SK-N-SH treated with all-trans-retinoic acid at 6 μM for 48 hours (cell line): ENCODE measurements at regions not wholly inside any gene's neighbourhood (a gene's known extent, or its start where the extent isn't known, plus 50 kb on each side); places are given as distances from the start of the nearest gene placed in this dataset.

Experiments used
- ATAC-seq: fragments of 200-7000 bp; cut with Tn5 transposase; 3 replicates; pipeline ENCODE4 v1.9.1; 2020; ENCODE audit warnings: mild to moderate bottlenecking, moderate library complexity
- ARNTL ChIP-seq: fragments of 450-650 bp; formaldehyde crosslinking; IDR thresholded peaks from 2 replicates; pipeline ENCODE4 v1.5.0; 2020; ENCODE audit warnings: low read depth, mild to moderate bottlenecking, moderate library complexity, borderline replicate concordance
- CREB5 ChIP-seq: fragments of 250-450 bp; sonication (Bioruptor Pico); IDR thresholded peaks from 2 replicates; pipeline ENCODE4 v1.5.1; 2020; ENCODE audit warnings: low read depth, mild to moderate bottlenecking, moderate library complexity
- ESRRG ChIP-seq: fragments of 250-450 bp; sonication (Bioruptor Pico); IDR thresholded peaks from 2 replicates; pipeline ENCODE4 v1.6.1; 2021; ENCODE audit warnings: mild to moderate bottlenecking
- GLIS3 ChIP-seq: fragments of 250-450 bp; sonication (Bioruptor Pico); IDR thresholded peaks from 2 replicates; pipeline ENCODE4 v1.5.0; 2020; ENCODE audit warnings: mild to moderate bottlenecking, moderate library complexity
- ISL1 ChIP-seq: fragments of 250-450 bp; sonication (Bioruptor Pico); IDR thresholded peaks from 2 replicates; pipeline ENCODE4 v2.1.2; 2022; ENCODE audit warnings: mild to moderate bottlenecking, moderate library complexity
- OSR1 ChIP-seq: fragments of 250-450 bp; sonication (Bioruptor Pico); IDR thresholded peaks from 2 replicates; pipeline ENCODE4 v1.8.0; 2022; ENCODE audit warnings: moderate library complexity, mild to moderate bottlenecking, inconsistent platforms
- PPARA ChIP-seq: fragments of 250-450 bp; sonication (Bioruptor Pico); IDR thresholded peaks from 2 replicates; pipeline ENCODE4 v1.5.0; 2020; ENCODE audit warnings: mild to moderate bottlenecking, borderline replicate concordance
- RARB ChIP-seq: fragments of 250-450 bp; sonication (Bioruptor Pico); IDR thresholded peaks from 2 replicates; pipeline ENCODE4 v1.8.0; 2021; ENCODE audit warnings: mild to moderate bottlenecking, moderate library complexity
- SNAI2 ChIP-seq: fragments of 250-450 bp; sonication (Bioruptor Pico); IDR thresholded peaks from 2 replicates; pipeline ENCODE4 v1.5.0; 2020; ENCODE audit warnings: mild to moderate bottlenecking, moderate library complexity
- TCF4 ChIP-seq: fragments of 250-450 bp; sonication (Bioruptor Pico); IDR thresholded peaks from 2 replicates; pipeline ENCODE4 v1.8.0; 2021; ENCODE audit warnings: mild to moderate bottlenecking, moderate library complexity, borderline replicate concordance
- TOX ChIP-seq: fragments of 250-450 bp; sonication (Bioruptor Pico); IDR thresholded peaks from 2 replicates; pipeline ENCODE4 v1.8.0; 2021; ENCODE audit warnings: mild to moderate bottlenecking, moderate library complexity, borderline replicate concordance
- TSHZ2 ChIP-seq: fragments of 250-450 bp; sonication (Bioruptor Pico); IDR thresholded peaks from 2 replicates; pipeline ENCODE4 v1.5.0; 2020; ENCODE audit warnings: mild to moderate bottlenecking, moderate library complexity
- ZC3H10 ChIP-seq: fragments of 250-450 bp; sonication (Bioruptor Pico); IDR thresholded peaks from 2 replicates; pipeline ENCODE4 v1.5.1; 2021; ENCODE audit warnings: mild to moderate bottlenecking, moderate library complexity
- ZFP3 ChIP-seq: fragments of 250-450 bp; sonication (Bioruptor Pico); IDR thresholded peaks from 2 replicates; pipeline ENCODE4 v1.5.0; 2020; ENCODE audit warnings: mild to moderate bottlenecking, moderate library complexity
- ZFP30 ChIP-seq: fragments of 450-650 bp; formaldehyde crosslinking; IDR thresholded peaks from 2 replicates; pipeline ENCODE4 v1.5.0; 2022; ENCODE audit warnings: mild to moderate bottlenecking, moderate library complexity
- ZNF565 ChIP-seq: fragments of 450-650 bp; formaldehyde crosslinking; conservative IDR thresholded peaks from 2 replicates; pipeline ENCODE4 v1.5.0; 2020; ENCODE audit warnings: low read depth, mild to moderate bottlenecking, moderate library complexity
- ZNF70 ChIP-seq: fragments of 450-650 bp; formaldehyde crosslinking; IDR thresholded peaks from 2 replicates; pipeline ENCODE4 v1.5.0; 2020; ENCODE audit warnings: mild to moderate bottlenecking, moderate library complexity
- ZNF8 ChIP-seq: fragments of 450-650 bp; formaldehyde crosslinking; IDR thresholded peaks from 2 replicates; pipeline ENCODE4 v1.5.0; 2020; ENCODE audit warnings: mild to moderate bottlenecking, moderate library complexity
- TF ChIP-seq, protein P1 (sequence below): fragments of 250-450 bp; sonication (Bioruptor Pico); IDR thresholded peaks from 2 replicates; pipeline ENCODE4 v1.5.1; 2021; ENCODE audit warnings: mild to moderate bottlenecking, moderate library complexity
- TF ChIP-seq, protein P2 (sequence below): fragments of 250-450 bp; sonication (Bioruptor Pico); IDR thresholded peaks from 2 replicates; pipeline ENCODE4 v1.8.0; 2020; ENCODE audit warnings: mild to moderate bottlenecking, moderate library complexity, borderline replicate concordance

- TF ChIP-seq ZFP3 (CRISPR knock-in tag) (no peak), CREB5 (CRISPR knock-in tag) (no peak), OSR1 (no peak)
- no peak for ATAC-seq
Measured at GRCh38 chrX:40310016-40310415, 212.3 kb upstream of the BCOR start.

DNA sequence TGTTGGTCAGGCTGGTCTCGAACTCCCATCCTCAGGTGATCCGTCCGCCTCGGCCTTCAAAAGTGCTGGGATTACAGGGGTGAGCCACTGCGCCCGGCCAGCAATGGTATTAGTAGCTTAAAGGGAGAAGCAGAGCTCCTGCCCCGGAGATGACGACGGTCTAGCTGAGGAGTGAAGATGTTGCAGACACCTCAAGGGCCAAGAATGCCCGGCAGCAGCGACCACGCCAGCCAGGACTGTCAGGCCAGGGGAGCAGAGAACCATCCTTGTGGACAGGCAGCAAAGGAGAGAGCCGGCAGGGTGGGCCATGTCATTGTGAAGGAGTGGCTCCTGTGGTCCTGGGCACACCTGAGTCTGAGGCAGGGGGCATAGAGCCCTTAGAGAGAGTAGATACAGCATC is 210.1 kb upstream of the BCOR start:
- no peak for ATAC-seq
- TF ChIP-seq SNAI2 (no peak), TSHZ2 (CRISPR knock-in tag) (no peak), ZNF70 (CRISPR knock-in tag) (no peak), ZNF565 (CRISPR knock-in tag) (no peak), GLIS3 (CRISPR knock-in tag) (no peak), ISL1 (CRISPR knock-in tag) (no peak)

DNA sequence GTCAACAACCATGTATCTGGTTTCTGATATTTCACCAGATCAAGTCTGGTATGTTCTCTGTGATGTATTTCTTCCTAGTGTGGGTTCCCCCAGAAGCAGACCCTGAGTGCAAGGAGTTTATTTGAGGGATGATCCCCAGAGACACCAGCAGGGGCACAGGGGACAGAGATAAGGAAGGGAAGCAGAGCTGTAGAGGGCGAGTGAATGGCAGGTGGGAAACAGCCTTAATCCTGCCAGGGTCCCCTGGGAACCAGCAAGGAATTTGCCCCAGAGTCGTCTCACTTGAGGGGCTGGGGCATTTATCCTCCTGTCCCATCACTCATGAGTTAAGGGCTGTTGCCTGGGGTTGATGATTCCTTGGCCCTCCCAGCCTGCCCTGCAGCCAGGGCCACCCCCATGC is 206.4 kb upstream of the BCOR start:
- ATAC-seq, result no peak
- TF ChIP-seq OSR1 (no peak), ZFP30 (CRISPR knock-in tag) (no peak), ZC3H10 (CRISPR knock-in tag) (no peak), RARB (CRISPR knock-in tag) (no peak), TOX (CRISPR knock-in tag) (no peak), SNAI2 (no peak), ZFP3 (CRISPR knock-in tag) (no peak), GLIS3 (CRISPR knock-in tag) (no peak), ISL1 (CRISPR knock-in tag) (no peak), PPARA (no peak), ARNTL (CRISPR knock-in tag) (no peak), CREB5 (CRISPR knock-in tag) (no peak), TCF4 (no peak)
- TF ChIP-seq, protein P1, sequence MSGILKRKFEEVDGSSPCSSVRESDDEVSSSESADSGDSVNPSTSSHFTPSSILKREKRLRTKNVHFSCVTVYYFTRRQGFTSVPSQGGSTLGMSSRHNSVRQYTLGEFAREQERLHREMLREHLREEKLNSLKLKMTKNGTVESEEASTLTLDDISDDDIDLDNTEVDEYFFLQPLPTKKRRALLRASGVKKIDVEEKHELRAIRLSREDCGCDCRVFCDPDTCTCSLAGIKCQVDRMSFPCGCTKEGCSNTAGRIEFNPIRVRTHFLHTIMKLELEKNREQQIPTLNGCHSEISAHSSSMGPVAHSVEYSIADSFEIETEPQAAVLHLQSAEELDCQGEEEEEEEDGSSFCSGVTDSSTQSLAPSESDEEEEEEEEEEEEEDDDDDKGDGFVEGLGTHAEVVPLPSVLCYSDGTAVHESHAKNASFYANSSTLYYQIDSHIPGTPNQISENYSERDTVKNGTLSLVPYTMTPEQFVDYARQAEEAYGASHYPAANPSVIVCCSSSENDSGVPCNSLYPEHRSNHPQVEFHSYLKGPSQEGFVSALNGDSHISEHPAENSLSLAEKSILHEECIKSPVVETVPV, result no peak
- TF ChIP-seq, protein P2, sequence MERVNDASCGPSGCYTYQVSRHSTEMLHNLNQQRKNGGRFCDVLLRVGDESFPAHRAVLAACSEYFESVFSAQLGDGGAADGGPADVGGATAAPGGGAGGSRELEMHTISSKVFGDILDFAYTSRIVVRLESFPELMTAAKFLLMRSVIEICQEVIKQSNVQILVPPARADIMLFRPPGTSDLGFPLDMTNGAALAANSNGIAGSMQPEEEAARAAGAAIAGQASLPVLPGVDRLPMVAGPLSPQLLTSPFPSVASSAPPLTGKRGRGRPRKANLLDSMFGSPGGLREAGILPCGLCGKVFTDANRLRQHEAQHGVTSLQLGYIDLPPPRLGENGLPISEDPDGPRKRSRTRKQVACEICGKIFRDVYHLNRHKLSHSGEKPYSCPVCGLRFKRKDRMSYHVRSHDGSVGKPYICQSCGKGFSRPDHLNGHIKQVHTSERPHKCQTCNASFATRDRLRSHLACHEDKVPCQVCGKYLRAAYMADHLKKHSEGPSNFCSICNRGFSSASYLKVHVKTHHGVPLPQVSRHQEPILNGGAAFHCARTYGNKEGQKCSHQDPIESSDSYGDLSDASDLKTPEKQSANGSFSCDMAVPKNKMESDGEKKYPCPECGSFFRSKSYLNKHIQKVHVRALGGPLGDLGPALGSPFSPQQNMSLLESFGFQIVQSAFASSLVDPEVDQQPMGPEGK (CRISPR knock-in tag), result no peak
- TF ChIP-seq, all 23 proteins: peak for 0

DNA sequence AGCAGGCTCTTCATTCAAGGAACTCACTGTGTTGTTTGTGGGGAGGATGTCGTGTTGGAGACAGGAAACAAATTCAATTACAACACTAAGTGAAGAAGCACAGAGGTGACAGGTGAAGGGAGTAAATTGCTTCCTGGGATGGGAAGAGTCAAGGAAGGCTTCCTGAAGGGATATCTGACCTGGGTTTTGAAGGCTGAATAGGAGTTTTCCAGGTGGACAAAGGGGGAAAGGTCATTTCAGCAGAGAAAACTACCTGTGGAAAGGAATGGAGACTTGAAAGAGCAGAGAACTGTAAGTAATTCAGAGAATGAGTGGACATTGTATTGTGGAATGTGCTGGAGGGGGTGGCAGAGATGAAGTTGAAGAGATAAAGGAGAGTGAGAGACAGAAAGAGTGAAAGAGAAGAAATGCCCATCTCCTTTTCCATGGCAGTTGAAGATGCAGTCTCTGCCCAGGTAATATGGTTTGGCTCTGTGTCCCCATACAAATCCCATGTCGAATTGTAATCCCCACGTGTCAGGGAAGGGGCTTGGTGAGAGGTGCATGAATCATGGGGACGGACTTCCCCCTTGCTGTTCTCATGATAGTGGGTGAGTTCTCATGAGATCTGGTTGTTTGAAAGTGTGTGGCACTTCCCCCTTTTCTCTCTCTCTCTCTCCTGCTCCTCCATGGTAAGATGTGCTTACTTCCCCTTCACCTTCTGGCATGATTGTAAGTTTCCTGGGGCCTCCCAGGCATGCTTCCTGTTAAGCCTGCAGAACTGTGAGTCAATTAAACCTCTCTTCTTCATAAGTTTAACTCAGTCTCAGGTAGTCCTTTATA is 205.7 kb upstream of the BCOR start:
- no peak for ATAC-seq
- TF ChIP-seq PPARA (no peak), ZNF8 (CRISPR knock-in tag) (no peak), GLIS3 (CRISPR knock-in tag) (no peak), ESRRG (no peak), ZFP3 (CRISPR knock-in tag) (peak; percentile 91), ZFP30 (CRISPR knock-in tag) (no peak)
